ENCODE measurements at regions not wholly inside any gene's neighbourhood (a gene's known extent, or its start where the extent isn't known, plus 50 kb on each side); places are given as distances from the start of the nearest gene placed in this dataset.

DNA sequence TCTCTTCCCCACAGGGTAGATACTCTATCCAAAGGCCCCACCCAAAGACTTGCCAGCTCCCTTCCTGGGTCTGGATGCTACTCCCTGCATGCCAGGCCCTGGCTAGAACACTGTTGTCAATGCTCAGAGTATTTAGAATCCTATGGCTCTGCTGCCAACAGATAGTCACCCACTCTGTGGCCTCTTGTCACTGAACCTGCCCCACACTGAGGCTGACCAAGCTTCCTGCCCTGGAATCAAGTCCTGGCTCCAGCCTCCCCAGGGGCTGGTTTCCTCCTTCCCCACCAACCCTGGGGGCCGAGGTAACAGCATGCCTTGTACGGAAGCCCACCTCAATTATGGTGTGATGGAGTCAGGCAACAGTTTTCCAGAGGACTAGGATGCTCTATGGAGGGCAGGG is 63.3 kb downstream of the EFNB1 start:
- no peaks in the 10 kb centered on the region for H4K20me1 ChIP-seq (replicated peaks; ENCODE audit: control insufficient read depth, extremely low read depth, insufficient read depth, low read length)
- BruUV-seq (replicated peaks): no TSS peak
- no peak overlapping the region for H3K4me3 ChIP-seq (replicated peaks in 1 of 3; ENCODE audit: insufficient read depth in 1 of 3, low read depth in 1 of 3, low read length in 3 of 3)
- no peaks in the 10 kb centered on the region for H3K36me3 ChIP-seq (ENCODE audit: control insufficient read depth in 2 of 2, extremely low read depth in 1 of 2, insufficient read depth in 2 of 2, low read length in 2 of 2)
- no peak overlapping the region for H3K9ac ChIP-seq (replicated peaks; ENCODE audit: extremely low read depth, insufficient read depth, low read length)
- no peaks in the 10 kb centered on the region for H3K79me2 ChIP-seq (ENCODE audit: control insufficient read depth, insufficient read depth, low read length)
- POLR2A ChIA-PET: no interaction called here
- H3K4me1 ChIP-seq (ENCODE audit: control insufficient read depth, extremely low read depth, insufficient read depth, low read length): peaks cover 15% of the 10 kb centered on the region
- DNase-seq (ENCODE audit: low read depth, low spot score) (no peak), FAIRE-seq (no peak)
- H3K9me3 ChIP-seq (replicated peaks; ENCODE audit: control insufficient read depth, insufficient read depth, low read length): no peaks in the 10 kb centered on the region
- H3K4me2 ChIP-seq (ENCODE audit: insufficient read depth, low read length): no peak overlapping the region
- peaks cover 4 to 9% of the 10 kb centered on the region in 2 experiments for H3K27me3 ChIP-seq (ENCODE audit: control insufficient read depth in 2 of 2, insufficient read depth in 2 of 2, low read length in 2 of 2)
- no peaks in the 10 kb centered on the region for H3K9me1 ChIP-seq (replicated peaks; ENCODE audit: control insufficient read depth, extremely low read depth, insufficient read depth, low read length)
- no peak overlapping the region for H3K27ac ChIP-seq (ENCODE audit: insufficient read depth, low read depth, low read length)
- no peak overlapping the region for H2AFZ ChIP-seq (ENCODE audit: low read depth, low read length)
- CTCF ChIA-PET: interaction anchor here (5.0 kb wide), 1 partner anchor 63 kb away, joined by 43 read pairs; the partner anchor contains the start of gene EFNB1
- no peak for TF ChIP-seq POLR2A (IDR thresholded peaks at IDR 0.05; ENCODE audit: low read depth, low read length)
- no peak for TF ChIP-seq POLR2AphosphoS5 (IDR thresholded peaks at IDR 0.05; ENCODE audit: insufficient read depth, low read depth, low read length)
- TF ChIP-seq EZH2 (IDR thresholded peaks at IDR 0.05; ENCODE audit: borderline replicate concordance, low read depth, low read length, severe bottlenecking): no peak
- no peak for TF ChIP-seq FOS (IDR thresholded peaks at IDR 0.05; ENCODE audit: borderline replicate concordance, insufficient read depth, low read length)
- TF ChIP-seq GATA2 (IDR thresholded peaks at IDR 0.05; ENCODE audit: insufficient read depth, insufficient read length, low read depth, low read length): no peak
- no peak for TF ChIP-seq JUN (IDR thresholded peaks at IDR 0.05; ENCODE audit: borderline replicate concordance, insufficient read depth, insufficient read length, low read depth)
- TF ChIP-seq, protein P1, sequence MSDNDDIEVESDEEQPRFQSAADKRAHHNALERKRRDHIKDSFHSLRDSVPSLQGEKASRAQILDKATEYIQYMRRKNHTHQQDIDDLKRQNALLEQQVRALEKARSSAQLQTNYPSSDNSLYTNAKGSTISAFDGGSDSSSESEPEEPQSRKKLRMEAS (IDR thresholded peaks at IDR 0.05; ENCODE audit: insufficient read depth, insufficient read length): no peak
- TF ChIP-seq, protein P2, sequence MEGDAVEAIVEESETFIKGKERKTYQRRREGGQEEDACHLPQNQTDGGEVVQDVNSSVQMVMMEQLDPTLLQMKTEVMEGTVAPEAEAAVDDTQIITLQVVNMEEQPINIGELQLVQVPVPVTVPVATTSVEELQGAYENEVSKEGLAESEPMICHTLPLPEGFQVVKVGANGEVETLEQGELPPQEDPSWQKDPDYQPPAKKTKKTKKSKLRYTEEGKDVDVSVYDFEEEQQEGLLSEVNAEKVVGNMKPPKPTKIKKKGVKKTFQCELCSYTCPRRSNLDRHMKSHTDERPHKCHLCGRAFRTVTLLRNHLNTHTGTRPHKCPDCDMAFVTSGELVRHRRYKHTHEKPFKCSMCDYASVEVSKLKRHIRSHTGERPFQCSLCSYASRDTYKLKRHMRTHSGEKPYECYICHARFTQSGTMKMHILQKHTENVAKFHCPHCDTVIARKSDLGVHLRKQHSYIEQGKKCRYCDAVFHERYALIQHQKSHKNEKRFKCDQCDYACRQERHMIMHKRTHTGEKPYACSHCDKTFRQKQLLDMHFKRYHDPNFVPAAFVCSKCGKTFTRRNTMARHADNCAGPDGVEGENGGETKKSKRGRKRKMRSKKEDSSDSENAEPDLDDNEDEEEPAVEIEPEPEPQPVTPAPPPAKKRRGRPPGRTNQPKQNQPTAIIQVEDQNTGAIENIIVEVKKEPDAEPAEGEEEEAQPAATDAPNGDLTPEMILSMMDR (IDR thresholded peaks at IDR 0.05; ENCODE audit: extremely low read depth in 1 of 2, insufficient read depth in 1 of 2, low read depth in 1 of 2, low read length in 2 of 2): no peak
- no peak for TF ChIP-seq MYC (IDR thresholded peaks at IDR 0.05; ENCODE audit: low read depth, low read length)
- dilution Hi-C loops (cut with MboI; ENCODE audit: extremely low pct_ligation_motif_present, low sequenced_read_pairs): no loop called here
- intact Hi-C loops (cut with micrococcal nuclease): no loop called here

Measured in endothelial cell of umbilical vein (primary cell).